DND-41 (cell line): ENCODE measurements at regions not wholly inside any gene's neighbourhood (a gene's known extent, or its start where the extent isn't known, plus 50 kb on each side); places are given as distances from the start of the nearest gene placed in this dataset.

Experiments used
- ATAC-seq: fragments of 200-7000 bp; cut with Tn5 transposase; 3 replicates; pipeline ENCODE4 v1.9.1; 2021; ENCODE audit warnings: low read depth; ENCODE audit not compliant: insufficient read depth
- DNase-seq: peaks from one replicate; pipeline ENCODE4 v3.0.0-alpha.2; 2020
- H2AFZ ChIP-seq: 2 replicates; pipeline ENCODE4 v1.6.0; 2012; ENCODE audit warnings: low read depth, low read length
- H3K27ac ChIP-seq: 2 replicates; pipeline ENCODE4 v1.5.1; 2012; ENCODE audit warnings: low read length, inconsistent platforms
- H3K27me3 ChIP-seq: fragments of 200-600 bp; sonication (generic); 2 replicates; pipeline ENCODE4 v1.6.0; 2012; ENCODE audit warnings: low read length, mild to moderate bottlenecking, inconsistent platforms; ENCODE audit not compliant: insufficient read depth, poor library complexity
- H3K36me3 ChIP-seq: 2 replicates; pipeline ENCODE4 v1.5.1; 2012; ENCODE audit warnings: low read length, inconsistent platforms; ENCODE audit not compliant: insufficient read depth
- H3K4me1 ChIP-seq: 2 replicates; pipeline ENCODE4 v1.5.1; 2012; ENCODE audit warnings: mild to moderate bottlenecking, low read length; ENCODE audit not compliant: insufficient read depth
- H3K4me2 ChIP-seq: 2 replicates; pipeline ENCODE4 v1.6.0; 2012; ENCODE audit warnings: mild to moderate bottlenecking, moderate library complexity, low read length, inconsistent platforms; ENCODE audit not compliant: insufficient read depth
- H3K4me3 ChIP-seq, 2 experiments: fragments of 200-600 bp in 1 of 2; shearing (Covaris generic) in 1 of 2; 2 replicates each; pipeline ENCODE4 v1.5.1; 2012 to 2016; ENCODE audit warnings: inconsistent platforms in 2 of 2, low read length in 2 of 2, mild to moderate bottlenecking in 2 of 2, low read depth in 1 of 2, moderate library complexity in 1 of 2
- H3K79me2 ChIP-seq: 2 replicates; pipeline ENCODE4 v1.6.0; 2012; ENCODE audit warnings: low read length, inconsistent platforms; ENCODE audit not compliant: insufficient read depth
- H3K9ac ChIP-seq: 2 replicates; pipeline ENCODE4 v1.6.0; 2012; ENCODE audit warnings: low read depth, mild to moderate bottlenecking, inconsistent platforms, low read length, moderate library complexity
- H3K9me3 ChIP-seq: 2 replicates; pipeline ENCODE4 v1.5.1; 2012; ENCODE audit warnings: low read length, moderate library complexity, mild to moderate bottlenecking, inconsistent platforms; ENCODE audit not compliant: insufficient read depth, severe bottlenecking
- H4K20me1 ChIP-seq: 2 replicates; pipeline ENCODE4 v1.6.0; 2012; ENCODE audit warnings: low read length; ENCODE audit not compliant: insufficient read depth
- EZH2 ChIP-seq: IDR thresholded peaks from 3 replicates; pipeline ENCODE4 v1.6.1; 2012; ENCODE audit warnings: borderline replicate concordance, low read depth, mild to moderate bottlenecking, moderate library complexity, low read length, inconsistent platforms; ENCODE audit not compliant: severe bottlenecking
- TF ChIP-seq, protein P1 (sequence below): IDR thresholded peaks from 2 replicates; pipeline ENCODE4 v1.5.1; 2012; ENCODE audit warnings: borderline replicate concordance, low read length, moderate library complexity, mild to moderate bottlenecking; ENCODE audit not compliant: poor library complexity, severe bottlenecking; ENCODE audit errors: extremely low read depth

DNA sequence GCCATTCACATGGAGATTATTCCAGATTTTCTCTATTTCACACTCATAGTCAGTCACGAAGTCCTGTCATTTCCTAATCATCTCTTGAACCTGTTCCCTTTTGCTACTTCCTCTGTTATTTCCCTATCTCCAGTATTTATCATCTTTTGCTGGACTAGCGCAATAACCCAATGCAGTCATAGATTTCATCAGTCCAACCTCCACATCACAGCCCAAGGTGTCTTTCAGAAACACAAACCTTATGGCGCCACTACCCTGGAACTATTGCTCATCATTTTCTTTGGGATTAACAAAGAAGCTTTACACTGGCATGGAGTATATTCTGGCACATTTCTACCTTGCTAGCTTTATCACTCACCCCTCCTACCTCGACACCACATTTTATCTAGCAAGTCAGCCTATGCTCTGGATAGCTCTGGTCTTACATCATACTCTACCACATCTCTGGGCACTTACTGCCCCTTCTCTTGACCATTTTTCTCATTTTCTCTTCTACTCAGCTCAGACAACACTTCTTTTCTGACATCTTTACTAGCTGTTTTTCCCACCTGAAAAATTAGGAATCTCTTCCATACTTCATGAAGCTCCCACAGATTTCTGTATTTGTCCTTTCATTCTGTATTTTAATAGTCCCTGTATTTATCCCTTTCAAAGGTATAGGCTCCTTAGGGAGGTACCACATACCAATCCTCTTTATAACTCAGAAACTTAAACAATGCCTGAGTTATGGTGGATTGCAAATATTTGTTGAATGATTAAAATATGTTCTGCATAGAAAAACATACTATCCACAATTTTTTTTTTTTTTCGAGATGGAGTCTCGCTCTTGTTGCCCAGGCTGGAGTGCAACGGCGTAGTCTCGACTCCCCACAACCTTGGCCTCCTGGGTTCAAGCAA lies 534.7 kb downstream of the KLF12 start:
- H3K4me1 ChIP-seq, result no peaks in the 10 kb centered on the region
- H2AFZ ChIP-seq, result no peak overlapping the region
- no peak overlapping the region for H3K9ac ChIP-seq
- no peak overlapping the region for H3K4me3 ChIP-seq
- no peaks in the 10 kb centered on the region for H3K36me3 ChIP-seq
- TF ChIP-seq, protein P1, sequence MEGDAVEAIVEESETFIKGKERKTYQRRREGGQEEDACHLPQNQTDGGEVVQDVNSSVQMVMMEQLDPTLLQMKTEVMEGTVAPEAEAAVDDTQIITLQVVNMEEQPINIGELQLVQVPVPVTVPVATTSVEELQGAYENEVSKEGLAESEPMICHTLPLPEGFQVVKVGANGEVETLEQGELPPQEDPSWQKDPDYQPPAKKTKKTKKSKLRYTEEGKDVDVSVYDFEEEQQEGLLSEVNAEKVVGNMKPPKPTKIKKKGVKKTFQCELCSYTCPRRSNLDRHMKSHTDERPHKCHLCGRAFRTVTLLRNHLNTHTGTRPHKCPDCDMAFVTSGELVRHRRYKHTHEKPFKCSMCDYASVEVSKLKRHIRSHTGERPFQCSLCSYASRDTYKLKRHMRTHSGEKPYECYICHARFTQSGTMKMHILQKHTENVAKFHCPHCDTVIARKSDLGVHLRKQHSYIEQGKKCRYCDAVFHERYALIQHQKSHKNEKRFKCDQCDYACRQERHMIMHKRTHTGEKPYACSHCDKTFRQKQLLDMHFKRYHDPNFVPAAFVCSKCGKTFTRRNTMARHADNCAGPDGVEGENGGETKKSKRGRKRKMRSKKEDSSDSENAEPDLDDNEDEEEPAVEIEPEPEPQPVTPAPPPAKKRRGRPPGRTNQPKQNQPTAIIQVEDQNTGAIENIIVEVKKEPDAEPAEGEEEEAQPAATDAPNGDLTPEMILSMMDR, result no peak
- TF ChIP-seq EZH2, result no peak
- peaks cover 2% of the 10 kb centered on the region for H3K9me3 ChIP-seq
- no peak overlapping the region for H3K27ac ChIP-seq
- no peaks in the 10 kb centered on the region for H3K79me2 ChIP-seq
- DNase-seq, result no peak
- no peaks in the 10 kb centered on the region for H4K20me1 ChIP-seq
- ATAC-seq, result no peak
- no peak overlapping the region for H3K4me2 ChIP-seq
- H3K27me3 ChIP-seq, result no peaks in the 10 kb centered on the region

DNA sequence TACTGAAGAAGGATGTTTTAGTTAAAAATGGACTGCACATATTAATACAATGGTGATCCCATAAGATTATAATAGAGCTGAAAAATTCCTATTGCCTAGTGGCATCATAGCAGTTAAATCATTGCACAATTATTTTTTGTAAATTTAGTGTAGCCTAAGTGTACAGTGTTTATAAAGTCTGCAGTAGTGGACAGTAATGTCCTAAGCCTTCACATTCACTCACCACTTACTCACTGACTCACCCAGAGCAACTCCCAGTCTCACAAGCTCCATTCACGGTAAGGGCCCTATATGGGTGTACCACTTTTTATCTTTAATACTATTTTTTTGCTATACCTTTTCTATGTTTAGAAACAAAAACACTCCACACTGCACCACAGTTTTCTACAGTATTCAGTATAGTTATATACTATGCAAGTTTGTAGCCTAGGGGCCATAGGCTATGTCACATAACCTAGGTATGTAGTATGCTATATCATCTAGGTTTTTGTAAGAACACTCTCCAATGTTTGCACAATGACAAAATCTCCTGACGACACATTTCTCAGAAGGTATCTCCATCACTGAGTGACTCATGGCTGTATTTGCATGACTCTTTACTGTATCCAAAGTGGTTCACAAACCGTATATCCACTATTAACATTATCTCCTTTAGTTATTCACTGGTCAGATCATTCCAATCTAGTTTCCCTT lies 536.0 kb downstream of the KLF12 start:
- Histone ChIP-seq H3K79me2 (no peaks in the 10 kb centered on the region), H3K4me2 (no peak overlapping the region), H3K4me1 (no peaks in the 10 kb centered on the region), H2AFZ (no peak overlapping the region), H3K9me3 (no peaks in the 10 kb centered on the region), H3K36me3 (no peaks in the 10 kb centered on the region), H3K27ac (no peak overlapping the region), H4K20me1 (no peaks in the 10 kb centered on the region), H3K27me3 (no peaks in the 10 kb centered on the region), H3K4me3 (no peak overlapping the region), H3K9ac (no peak overlapping the region)
- DNase-seq (no peak), ATAC-seq (no peak)
- no peak for TF ChIP-seq EZH2
- TF ChIP-seq, protein P1, result no peak

DNA sequence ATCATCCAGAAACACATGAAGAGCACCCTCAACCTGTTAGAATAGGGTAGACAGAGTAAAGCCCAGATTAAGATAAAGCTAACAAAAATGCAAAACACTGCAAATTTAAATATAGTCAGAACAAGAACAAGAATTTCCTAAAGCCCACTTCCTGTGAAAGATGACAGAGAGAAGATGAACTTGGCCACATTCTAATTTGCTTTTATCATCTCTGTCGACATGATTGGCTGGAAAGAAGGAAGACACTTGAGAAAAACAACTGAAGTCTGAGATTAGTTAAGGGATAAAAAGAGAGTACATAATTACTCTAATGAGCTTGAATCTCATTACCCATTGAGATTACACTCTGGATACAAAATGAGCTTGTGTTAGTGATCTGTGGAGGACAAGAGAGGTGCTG lies 537.6 kb downstream of the KLF5 start:
- H3K27me3 ChIP-seq, result no peaks in the 10 kb centered on the region
- H2AFZ ChIP-seq, result no peak overlapping the region
- no peak overlapping the region for H3K4me2 ChIP-seq
- no peaks in the 10 kb centered on the region for H3K79me2 ChIP-seq
- H3K4me1 ChIP-seq, result no peaks in the 10 kb centered on the region
- no peak overlapping the region for H3K9ac ChIP-seq
- no peaks in the 10 kb centered on the region for H4K20me1 ChIP-seq
- no peak for TF ChIP-seq EZH2
- TF ChIP-seq, protein P1, result no peak
- no peak overlapping the region for H3K27ac ChIP-seq
- no peak for DNase-seq
- no peaks in the 10 kb centered on the region for H3K36me3 ChIP-seq
- no peaks in the 10 kb centered on the region for H3K9me3 ChIP-seq
- no peak overlapping the region for H3K4me3 ChIP-seq
- ATAC-seq, result no peak
